ENCODE measurements at regions not wholly inside any gene's neighbourhood (a gene's known extent, or its start where the extent isn't known, plus 50 kb on each side); places are given as distances from the start of the nearest gene placed in this dataset.
"Not testable (repeated sequence)": the region's sequence is repeated elsewhere in the genome, so short reads cannot be mapped to it uniquely, and the experiment has no call there.

- FAIRE-seq (no peak), DNase-seq (ENCODE audit: insufficient read length, low spot score) (no peak)
- no peak for TF ChIP-seq CTCF (IDR thresholded peaks at IDR 0.05; ENCODE audit: insufficient read depth, missing control alignments)
These were observed 586.6 kb upstream of the TLE4 start for GRCh38 chr9:78985084-78985738.

- DNase-seq (ENCODE audit: insufficient read length, low spot score) (no peak), FAIRE-seq (no peak)
- TF ChIP-seq CTCF (IDR thresholded peaks at IDR 0.05; ENCODE audit: insufficient read depth, missing control alignments): no peak
These were observed 585.3 kb upstream of the TLE4 start for GRCh38 chr9:78986446-78986845.

- DNase-seq (ENCODE audit: insufficient read length, low spot score): no peak
- FAIRE-seq: no peak
- no peak for TF ChIP-seq CTCF (IDR thresholded peaks at IDR 0.05; ENCODE audit: insufficient read depth, missing control alignments)
These were observed 582.6 kb upstream of the TLE4 start for GRCh38 chr9:78989031-78989658.

- TF ChIP-seq CTCF (IDR thresholded peaks at IDR 0.05; ENCODE audit: insufficient read depth, missing control alignments): no peak
- FAIRE-seq (no peak), DNase-seq (ENCODE audit: insufficient read length, low spot score) (no peak)
These were observed 577.3 kb upstream of the TLE4 start for GRCh38 chr9:78994471-78994870.

GRCh38 chr9:78994974-78995373 lies 576.8 kb upstream of the TLE4 start:
- not testable (repeated sequence) for DNase-seq (ENCODE audit: insufficient read length, low spot score); FAIRE-seq

- no peak for FAIRE-seq
- no peak for DNase-seq (ENCODE audit: insufficient read length, low spot score)
- no peak for TF ChIP-seq CTCF (IDR thresholded peaks at IDR 0.05; ENCODE audit: insufficient read depth, missing control alignments)
These were observed 574.5 kb upstream of the TLE4 start for GRCh38 chr9:78997296-78997695.

- DNase-seq (ENCODE audit: insufficient read length, low spot score) (no peak), FAIRE-seq (no peak)
- TF ChIP-seq CTCF (IDR thresholded peaks at IDR 0.05; ENCODE audit: insufficient read depth, missing control alignments): no peak
These were observed 571.3 kb upstream of the TLE4 start for GRCh38 chr9:79000230-79001002.

All from D721Med (cell line).